ENCODE measurements at regions not wholly inside any gene's neighbourhood (a gene's known extent, or its start where the extent isn't known, plus 50 kb on each side); places are given as distances from the start of the nearest gene placed in this dataset.

DNA sequence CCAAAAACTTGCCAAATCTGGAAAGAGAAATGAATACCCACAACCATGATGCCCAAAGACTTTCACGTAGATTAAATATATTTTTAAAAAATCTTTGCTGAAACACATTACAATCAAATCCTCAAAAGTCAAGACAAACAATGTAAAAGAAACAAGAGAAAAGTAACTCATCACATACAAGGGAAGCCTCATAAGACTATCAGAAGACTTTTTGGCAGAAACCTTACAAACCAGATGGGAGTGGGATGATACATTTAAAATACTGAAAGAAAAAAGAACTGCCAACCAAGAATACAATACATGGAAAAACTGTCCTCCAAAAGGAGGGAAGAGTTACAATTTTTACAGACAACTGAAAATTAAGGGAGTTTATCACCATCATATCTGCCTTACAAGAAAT, 319.0 kb upstream of the INTU start:
- TF ChIP-seq TP53 (CRISPR knock-in tag; IDR thresholded peaks at IDR 0.05) = no peak
- no peak for TF ChIP-seq ZNF512 (CRISPR knock-in tag; IDR thresholded peaks at IDR 0.05; ENCODE audit: borderline replicate concordance)
- TF ChIP-seq CTCF (IDR thresholded peaks at IDR 0.05) = no peak
- TF ChIP-seq ESRRA (CRISPR knock-in tag; IDR thresholded peaks at IDR 0.05; ENCODE audit: borderline replicate concordance) = no peak
- TF ChIP-seq NFYB (CRISPR knock-in tag; conservative IDR thresholded peaks at IDR 0.05; ENCODE audit: low read depth) = no peak
